Fibroblast of pulmonary artery (primary cell): ENCODE measurements at regions not wholly inside any gene's neighbourhood (a gene's known extent, or its start where the extent isn't known, plus 50 kb on each side); places are given as distances from the start of the nearest gene placed in this dataset.

Experiments
- DNase-seq: peaks from one replicate; pipeline ENCODE4 v3.0.0-alpha.2; 2010; ENCODE audit warnings: low read depth
- H3K4me3 ChIP-seq: replicated peaks from 2 replicates; pipeline ENCODE4 v1.5.1; 2011; ENCODE audit warnings: low read depth, mild to moderate bottlenecking, control low read depth, low read length, moderate library complexity
- CTCF ChIP-seq: IDR thresholded peaks from 2 replicates; pipeline ENCODE4 v1.5.1; 2011; ENCODE audit warnings: mild to moderate bottlenecking, control low read depth, low read length, inconsistent platforms; ENCODE audit errors: missing control alignments

- TF ChIP-seq CTCF: no peak
- no peak for DNase-seq
- H3K4me3 ChIP-seq: no peak overlapping the region
Measured at GRCh38 chr12:92070864-92071445, 74.7 kb downstream of the BTG1 start.

GRCh38 chr12:92070054-92070863, 75.4 kb downstream of the BTG1 start:
- DNase-seq: no peak
- TF ChIP-seq CTCF: no peak
- H3K4me3 ChIP-seq: no peak overlapping the region

- TF ChIP-seq CTCF: no peak
- no peak overlapping the region for H3K4me3 ChIP-seq
- no peak for DNase-seq
Measured at GRCh38 chr12:92068459-92068858, 77.2 kb downstream of the BTG1 start.

GRCh38 chr12:92065639-92066038, 80.0 kb downstream of the BTG1 start:
- TF ChIP-seq CTCF: no peak
- no peak overlapping the region for H3K4me3 ChIP-seq
- DNase-seq: no peak

- no peak for DNase-seq
- H3K4me3 ChIP-seq: no peak overlapping the region
- no peak for TF ChIP-seq CTCF
Measured at GRCh38 chr12:92065018-92065499, 80.6 kb downstream of the BTG1 start.

- no peak for TF ChIP-seq CTCF
- no peak for DNase-seq
- H3K4me3 ChIP-seq: no peak overlapping the region
Measured at GRCh38 chr12:92064422-92064821, 81.2 kb downstream of the BTG1 start.

GRCh38 chr12:92063641-92064040, 82.0 kb downstream of the BTG1 start:
- no peak overlapping the region for H3K4me3 ChIP-seq
- no peak for TF ChIP-seq CTCF
- no peak for DNase-seq
